GM12878 (cell line): ENCODE measurements at regions not wholly inside any gene's neighbourhood (a gene's known extent, or its start where the extent isn't known, plus 50 kb on each side); places are given as distances from the start of the nearest gene placed in this dataset.

Source experiments
- ATAC-seq: fragments of 200-7000 bp; cut with Tn5 transposase; 3 replicates; pipeline ENCODE4 v1.9.1; 2020; ENCODE audit warnings: mild to moderate bottlenecking, moderate library complexity
- BruUV-seq: library from RNA; stranded (reverse); fragments of 400-500 nt; replicated peaks from 2 replicates; lab custom pipeline; 2021; lab: Mats Ljungman, UMichigan
- CTCF ChIA-PET: fragments of 300-600 bp; sonication (Branson Sonifier 250); formaldehyde crosslinking; extraction: SDS; loops from one replicate; lab custom pipeline; 2021; ENCODE audit warnings: inconsistent platforms; lab: Yijun Ruan, JAX
- POLR2A ChIA-PET: fragments of 350-600 bp; formaldehyde crosslinking; extraction: SDS; loops from one replicate; lab custom pipeline; 2021; ENCODE audit warnings: inconsistent platforms; lab: Charles Lee
- RAD21 ChIA-PET: fragments of 300-600 bp; sonication (Branson Sonifier 250); formaldehyde crosslinking; loops from one replicate; lab custom pipeline; 2023; ENCODE audit warnings: antibody characterized with exemption; ENCODE audit not compliant: unreplicated experiment; lab: Charles Lee
- SMC1A ChIA-PET: fragments of 300-600 bp; sonication (Branson Sonifier 250); formaldehyde crosslinking; loops from one replicate; lab custom pipeline; 2023; ENCODE audit not compliant: unreplicated experiment, uncharacterized antibody; lab: Charles Lee
- DNase-seq: peaks from one replicate; pipeline ENCODE4 v3.0.0-alpha.2; 2011; ENCODE audit warnings: low read depth, low spot score
- FAIRE-seq: peaks from 3 replicates; lab custom pipeline; 2011; peaks lifted over from hg19 to GRCh38; lab: Jason Lieb, UNC
- H2AFZ ChIP-seq: 2 replicates; pipeline ENCODE4 v1.6.0; 2011; ENCODE audit warnings: low read depth, low read length, control low read depth; ENCODE audit not compliant: control insufficient read depth
- H3K27ac ChIP-seq: 2 replicates; pipeline ENCODE4 v1.5.1; 2011; ENCODE audit warnings: control low read depth; ENCODE audit not compliant: control insufficient read depth, insufficient read depth
- H3K27me3 ChIP-seq, 2 experiments: replicated peaks in 1 of 2; 2 replicates each; pipeline versions ENCODE4 v1.6.0 to v1.6.1; 2011; ENCODE audit warnings: low read length in 1 of 2; ENCODE audit not compliant: control insufficient read depth in 2 of 2, insufficient read depth in 2 of 2
- H3K36me3 ChIP-seq, 2 experiments: 2 replicates each; pipeline ENCODE4 v1.5.1; 2011; ENCODE audit warnings: low read length in 1 of 2; ENCODE audit not compliant: control insufficient read depth in 2 of 2, insufficient read depth in 2 of 2
- H3K4me1 ChIP-seq: 2 replicates; pipeline ENCODE4 v1.6.1; 2011; ENCODE audit warnings: mild to moderate bottlenecking, low read length, moderate library complexity, mixed read lengths; ENCODE audit not compliant: control insufficient read depth, insufficient read depth
- H3K4me2 ChIP-seq: 2 replicates; pipeline ENCODE4 v1.6.0; 2011; ENCODE audit warnings: control low read depth; ENCODE audit not compliant: control insufficient read depth, insufficient read depth
- H3K4me3 ChIP-seq: fragments of 200-600 bp; sonication (generic); 2 replicates; pipeline ENCODE4 v1.5.1; 2016
- H3K79me2 ChIP-seq: 2 replicates; pipeline ENCODE4 v1.6.0; 2011; ENCODE audit warnings: low read length; ENCODE audit not compliant: control insufficient read depth, insufficient read depth
- H3K9ac ChIP-seq: 2 replicates; pipeline ENCODE4 v1.8.0; 2011; ENCODE audit warnings: low read length, control low read depth, mixed read lengths; ENCODE audit not compliant: control insufficient read depth, insufficient read depth
- H3K9me3 ChIP-seq: replicated peaks from 3 replicates; pipeline ENCODE4 v1.5.1; 2011; ENCODE audit warnings: mild to moderate bottlenecking, low read length; ENCODE audit not compliant: control insufficient read depth, insufficient read depth
- H4K20me1 ChIP-seq: 2 replicates; pipeline ENCODE4 v1.6.0; 2011; ENCODE audit not compliant: control insufficient read depth, insufficient read depth
- ATF7 ChIP-seq: fragments of 450-650 bp; IDR thresholded peaks from 2 replicates; pipeline ENCODE4 v1.6.1; 2016; ENCODE audit warnings: low read depth, mild to moderate bottlenecking
- BCL3 ChIP-seq: IDR thresholded peaks from 2 replicates; pipeline ENCODE4 v1.6.1; 2011; ENCODE audit warnings: borderline replicate concordance, low read depth, mild to moderate bottlenecking, moderate library complexity, low read length; ENCODE audit not compliant: insufficient read depth, poor library complexity, severe bottlenecking
- CBFB ChIP-seq: IDR thresholded peaks from 2 replicates; pipeline ENCODE4 v1.6.1; 2016; ENCODE audit warnings: antibody characterized with exemption, low read depth
- CBX5 ChIP-seq: sonication (generic); IDR thresholded peaks from 2 replicates; pipeline ENCODE4 v1.6.1; 2016; ENCODE audit warnings: low read depth, moderate library complexity, mild to moderate bottlenecking, inconsistent platforms
- CEBPB ChIP-seq, 2 experiments: fragments of 150-350 bp in 1 of 2; IDR thresholded peaks; 2 replicates each; pipeline ENCODE4 v1.6.1; 2012 to 2014; ENCODE audit warnings: low read depth in 2 of 2, low read length in 2 of 2, borderline replicate concordance in 1 of 2, inconsistent platforms in 1 of 2
- ESRRA ChIP-seq: IDR thresholded peaks from 2 replicates; pipeline ENCODE4 v1.6.1; 2012; ENCODE audit warnings: mild to moderate bottlenecking, low read length, improper control_type of control experiment
- FOXM1 ChIP-seq: IDR thresholded peaks from 2 replicates; pipeline ENCODE4 v1.6.1; 2012; ENCODE audit warnings: low read depth, mild to moderate bottlenecking, inconsistent platforms, low read length, moderate library complexity
- MYC ChIP-seq: IDR thresholded peaks from 2 replicates; pipeline ENCODE4 v1.6.1; 2011; ENCODE audit warnings: mild to moderate bottlenecking, low read length, moderate library complexity, inconsistent platforms; ENCODE audit not compliant: insufficient read depth, insufficient replicate concordance, insufficient read length, severe bottlenecking
- NR2F1 ChIP-seq: fragments of 450-650 bp; conservative IDR thresholded peaks from 2 replicates; pipeline ENCODE4 v1.6.1; 2017; ENCODE audit warnings: mild to moderate bottlenecking
- NRF1 ChIP-seq: conservative IDR thresholded peaks from 2 replicates; pipeline ENCODE4 v1.6.1; 2011; ENCODE audit warnings: mild to moderate bottlenecking, low read depth, low read length, improper control_type of control experiment
- PRDM15 ChIP-seq: fragments of 450-650 bp; formaldehyde crosslinking; IDR thresholded peaks from 2 replicates; pipeline ENCODE4 v1.4.0; 2020; ENCODE audit warnings: mild to moderate bottlenecking, moderate library complexity
- RB1 ChIP-seq: fragments of 450-650 bp; formaldehyde crosslinking; IDR thresholded peaks from 2 replicates; pipeline ENCODE4 v1.6.1; 2017; ENCODE audit warnings: mild to moderate bottlenecking, borderline replicate concordance
- SREBF2 ChIP-seq: IDR thresholded peaks from 2 replicates; pipeline ENCODE4 v1.6.1; 2012; ENCODE audit warnings: mild to moderate bottlenecking, low read length
- SUPT20H ChIP-seq: IDR thresholded peaks from 2 replicates; pipeline ENCODE4 v1.6.1; 2011; ENCODE audit warnings: low read depth, mild to moderate bottlenecking, low read length, moderate library complexity, borderline replicate concordance; ENCODE audit not compliant: control insufficient read depth
- TCF7 ChIP-seq: IDR thresholded peaks from 2 replicates; pipeline ENCODE4 v1.6.1; 2014; ENCODE audit warnings: antibody characterized with exemption, borderline replicate concordance
- WRNIP1 ChIP-seq: IDR thresholded peaks from 2 replicates; pipeline ENCODE4 v1.6.1; 2011; ENCODE audit warnings: low read depth, low read length, improper control_type of control experiment, borderline replicate concordance
- ZNF622 ChIP-seq: fragments of 450-650 bp; IDR thresholded peaks from 2 replicates; pipeline ENCODE4 v1.6.1; 2017; ENCODE audit warnings: mild to moderate bottlenecking, inconsistent platforms
- WGBS: methylation state at CpG from one replicate; pipeline ENCODE4 v1.1.6; 2016; ENCODE audit warnings: low lambda C conversion rate; ENCODE audit not compliant: insufficient replicate concordance, insufficient coverage; ENCODE audit errors: missing lambda C conversion rate; 5-methylcytosine and 5-hydroxymethylcytosine counted together
- in situ Hi-C: fragments of 300-500 bp; cut with MboI; formaldehyde crosslinking; loops from 9 replicates; pipeline ENCODE4 v1.14.3; 2018; ENCODE audit warnings: mixed read lengths
- intact Hi-C: fragments of 100-400 bp; cut with micrococcal nuclease; formaldehyde crosslinking; loops from one replicate; pipeline ENCODE4 v1.14.2; 2022; ENCODE audit not compliant: unreplicated experiment

- no TSS peak for BruUV-seq
- intact Hi-C loops = no loop called here
- no peaks in the 10 kb centered on the region for H3K27me3 ChIP-seq
- H3K4me1 ChIP-seq = no peaks in the 10 kb centered on the region
- TF ChIP-seq BCL3 = no peak
- no peak for TF ChIP-seq ATF7
- TF ChIP-seq NR2F1 = no peak
- no peak for TF ChIP-seq CBX5
- no peak for TF ChIP-seq SREBF2
- TF ChIP-seq RB1 = no peak
- no peak for TF ChIP-seq CBFB
- no peak for TF ChIP-seq ESRRA
- no peak for TF ChIP-seq CEBPB (IDR thresholded peaks at IDR 0.05; ENCODE audit: borderline replicate concordance in 1 of 2, low read depth in 2 of 2, low read length in 2 of 2)
- TF ChIP-seq MYC = no peak
- no peak for TF ChIP-seq ZNF622
- no peak for TF ChIP-seq WRNIP1
- no peak for TF ChIP-seq TCF7
- TF ChIP-seq PRDM15 (CRISPR knock-in tag) = no peak
- TF ChIP-seq FOXM1 = no peak
- TF ChIP-seq NRF1 = no peak
- no peak for TF ChIP-seq SUPT20H
- TF ChIP-seq, all 136 proteins: peak for 0
- WGBS = 15% methylated on average over 5 of the region's 5 CpGs
- no peak overlapping the region for H3K27ac ChIP-seq
- H3K9ac ChIP-seq = no peak overlapping the region
- H2AFZ ChIP-seq = no peak overlapping the region
- SMC1A ChIA-PET = interaction anchor here (0.6 to 1.1 kb wide), 5 partner anchors 10 to 229 kb away, joined by 3 to 4 read pairs (median 3); no protein-coding TSS in a partner anchor
- no peaks in the 10 kb centered on the region for H3K9me3 ChIP-seq
- CTCF ChIA-PET = interaction anchor here (1.1 kb wide), 1 partner anchor 655 kb away, joined by 4 read pairs; no protein-coding TSS in a partner anchor
- DNase-seq (no peak), FAIRE-seq (no peak), ATAC-seq (no peak)
- H4K20me1 ChIP-seq = no peaks in the 10 kb centered on the region
- POLR2A ChIA-PET = interaction anchor here (0.6 kb wide), 2 partner anchors 14 to 124 kb away, joined by 3 to 4 read pairs; no protein-coding TSS in a partner anchor
- in situ Hi-C loops = no loop called here
- no peak overlapping the region for H3K4me2 ChIP-seq
- H3K4me3 ChIP-seq = no peak overlapping the region
- H3K36me3 ChIP-seq = no peaks in the 10 kb centered on the region
- RAD21 ChIA-PET = no interaction called here
- no peaks in the 10 kb centered on the region for H3K79me2 ChIP-seq
Observed at GRCh38 chr10:52946486-52946885, 173.9 kb upstream of the MBL2 start.
